ENCODE measurements at regions not wholly inside any gene's neighbourhood (a gene's known extent, or its start where the extent isn't known, plus 50 kb on each side); places are given as distances from the start of the nearest gene placed in this dataset.
"Not testable (repeated sequence)": the region's sequence is repeated elsewhere in the genome, so short reads cannot be mapped to it uniquely, and the experiment has no call there.

- H3K4me3 ChIP-seq (ENCODE audit: low read depth, low read length), result no peak overlapping the region
- H3K27ac ChIP-seq (ENCODE audit: low read depth, low read length), result no peak overlapping the region
- no peaks in the 10 kb centered on the region for H3K36me3 ChIP-seq (ENCODE audit: control insufficient read depth, insufficient read depth, low read length)
- no peaks in the 10 kb centered on the region for H3K27me3 ChIP-seq (ENCODE audit: control insufficient read depth, insufficient read depth, low read length)
- H3K9me3 ChIP-seq (ENCODE audit: control insufficient read depth, insufficient read depth, low read length), result no peaks in the 10 kb centered on the region
- H3K4me1 ChIP-seq (ENCODE audit: control insufficient read depth, insufficient read depth, low read length), result peaks cover 35% of the 10 kb centered on the region
- no peak overlapping the region for H3K9ac ChIP-seq (ENCODE audit: low read depth, low read length)
Measured at GRCh38 chr5:92559781-92560180, 1021.2 kb downstream of the NR2F1-AS1 start.

DNA sequence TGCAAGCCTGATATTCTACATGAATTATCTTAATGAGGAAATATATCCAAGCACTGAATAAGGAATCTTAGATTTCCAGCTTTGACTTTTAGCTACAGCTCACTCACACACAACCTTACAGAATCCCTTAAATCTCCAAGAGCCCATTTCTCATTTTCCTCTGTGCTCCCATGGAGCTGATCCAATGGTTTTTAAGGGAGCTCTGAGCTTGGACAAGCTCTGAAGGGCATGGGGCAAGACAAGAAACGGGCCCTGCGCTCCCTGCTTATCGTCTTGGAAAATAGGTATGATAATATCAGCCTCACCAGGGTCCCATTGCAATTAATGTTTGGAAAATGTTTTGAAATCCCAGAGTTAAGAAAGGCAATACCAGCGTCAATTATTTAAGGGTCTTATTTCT is 1021.7 kb downstream of the NR2F1-AS1 start:
- Histone ChIP-seq H3K4me3 (ENCODE audit: low read depth, low read length) (no peak overlapping the region), H3K4me1 (ENCODE audit: control insufficient read depth, insufficient read depth, low read length) (peaks cover 36% of the 10 kb centered on the region), H3K36me3 (ENCODE audit: control insufficient read depth, insufficient read depth, low read length) (no peaks in the 10 kb centered on the region), H3K27ac (ENCODE audit: low read depth, low read length) (no peak overlapping the region), H3K9ac (ENCODE audit: low read depth, low read length) (no peak overlapping the region), H3K9me3 (ENCODE audit: control insufficient read depth, insufficient read depth, low read length) (no peaks in the 10 kb centered on the region), H3K27me3 (ENCODE audit: control insufficient read depth, insufficient read depth, low read length) (no peaks in the 10 kb centered on the region)

- H3K27ac ChIP-seq (ENCODE audit: low read depth, low read length), result no peak overlapping the region
- peaks cover 37% of the 10 kb centered on the region for H3K4me1 ChIP-seq (ENCODE audit: control insufficient read depth, insufficient read depth, low read length)
- H3K27me3 ChIP-seq (ENCODE audit: control insufficient read depth, insufficient read depth, low read length), result no peaks in the 10 kb centered on the region
- no peaks in the 10 kb centered on the region for H3K36me3 ChIP-seq (ENCODE audit: control insufficient read depth, insufficient read depth, low read length)
- H3K4me3 ChIP-seq (ENCODE audit: low read depth, low read length), result no peak overlapping the region
- H3K9ac ChIP-seq (ENCODE audit: low read depth, low read length), result no peak overlapping the region
- H3K9me3 ChIP-seq (ENCODE audit: control insufficient read depth, insufficient read depth, low read length), result no peaks in the 10 kb centered on the region
Measured at GRCh38 chr5:92556747-92557146, 1024.3 kb downstream of the NR2F1-AS1 start.

DNA sequence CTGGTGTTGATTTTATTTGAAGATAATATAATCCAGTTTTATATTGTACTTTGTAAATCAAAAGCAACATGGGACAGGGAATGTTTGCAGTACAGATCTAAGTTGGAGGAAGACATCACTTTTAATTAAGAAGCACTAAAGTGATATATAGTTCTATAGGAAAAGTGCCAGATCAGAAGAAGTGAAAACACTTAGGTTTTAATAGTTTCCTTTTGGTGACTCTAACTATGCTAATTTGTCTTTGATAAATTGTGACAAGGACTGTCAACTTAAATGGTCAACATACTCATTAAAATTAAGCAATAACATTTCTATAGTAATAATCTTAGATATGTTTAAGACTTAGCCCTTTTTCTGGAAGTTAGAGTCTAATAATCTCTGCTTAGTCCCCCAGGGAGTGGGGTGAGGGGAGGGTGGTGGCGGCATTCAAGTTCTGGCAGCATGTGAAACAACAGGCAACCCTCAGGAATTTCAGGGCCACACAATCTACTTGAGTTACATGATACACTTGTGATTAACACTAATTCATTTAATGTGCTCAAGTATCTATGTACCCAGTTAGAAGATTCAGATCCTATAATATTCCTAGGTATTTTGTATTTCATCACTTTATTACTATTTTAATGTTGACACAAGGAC is 1026.5 kb downstream of the NR2F1-AS1 start:
- Histone ChIP-seq H3K27ac (ENCODE audit: low read depth, low read length) (no peak overlapping the region), H3K36me3 (ENCODE audit: control insufficient read depth, insufficient read depth, low read length) (no peaks in the 10 kb centered on the region), H3K27me3 (ENCODE audit: control insufficient read depth, insufficient read depth, low read length) (no peaks in the 10 kb centered on the region), H3K9me3 (ENCODE audit: control insufficient read depth, insufficient read depth, low read length) (no peaks in the 10 kb centered on the region), H3K4me1 (ENCODE audit: control insufficient read depth, insufficient read depth, low read length) (peaks cover 15% of the 10 kb centered on the region), H3K4me3 (ENCODE audit: low read depth, low read length) (no peak overlapping the region), H3K9ac (ENCODE audit: low read depth, low read length) (no peak overlapping the region)

GRCh38 chr5:92553326-92553725 is 1027.7 kb downstream of the NR2F1-AS1 start:
- Histone ChIP-seq H3K36me3 (ENCODE audit: control insufficient read depth, insufficient read depth, low read length) (no peaks in the 10 kb centered on the region), H3K4me3 (ENCODE audit: low read depth, low read length) (no peak overlapping the region), H3K4me1 (ENCODE audit: control insufficient read depth, insufficient read depth, low read length) (peaks cover 7% of the 10 kb centered on the region; the same call in 1 of the 2 replicates), H3K27me3 (ENCODE audit: control insufficient read depth, insufficient read depth, low read length) (no peaks in the 10 kb centered on the region), H3K9ac (ENCODE audit: low read depth, low read length) (no peak overlapping the region), H3K9me3 (ENCODE audit: control insufficient read depth, insufficient read depth, low read length) (no peaks in the 10 kb centered on the region), H3K27ac (ENCODE audit: low read depth, low read length) (no peak overlapping the region)

- Histone ChIP-seq H3K9me3 (ENCODE audit: control insufficient read depth, insufficient read depth, low read length) (no peaks in the 10 kb centered on the region), H3K27ac (ENCODE audit: low read depth, low read length) (no peak overlapping the region), H3K9ac (ENCODE audit: low read depth, low read length) (no peak overlapping the region), H3K4me1 (ENCODE audit: control insufficient read depth, insufficient read depth, low read length) (peaks cover 7% of the 10 kb centered on the region; the same call in 1 of the 2 replicates), H3K36me3 (ENCODE audit: control insufficient read depth, insufficient read depth, low read length) (no peaks in the 10 kb centered on the region), H3K27me3 (ENCODE audit: control insufficient read depth, insufficient read depth, low read length) (no peaks in the 10 kb centered on the region), H3K4me3 (ENCODE audit: low read depth, low read length) (no peak overlapping the region)
Measured at GRCh38 chr5:92552206-92553160, 1028.5 kb downstream of the NR2F1-AS1 start.

- Histone ChIP-seq H3K27ac (ENCODE audit: low read depth, low read length) (no peak overlapping the region), H3K9ac (ENCODE audit: low read depth, low read length) (no peak overlapping the region)
Measured at GRCh38 chr5:92548346-92548745, 1032.7 kb downstream of the NR2F1-AS1 start.

GRCh38 chr5:92544596-92544995 is 1036.4 kb downstream of the NR2F1-AS1 start:
- H3K4me1 ChIP-seq (ENCODE audit: control insufficient read depth, insufficient read depth, low read length), result no peaks in the 10 kb centered on the region
- no peaks in the 10 kb centered on the region for H3K9me3 ChIP-seq (ENCODE audit: control insufficient read depth, insufficient read depth, low read length)
- no peaks in the 10 kb centered on the region for H3K27me3 ChIP-seq (ENCODE audit: control insufficient read depth, insufficient read depth, low read length)
- H3K9ac ChIP-seq (ENCODE audit: low read depth, low read length), result no peak overlapping the region
- no peaks in the 10 kb centered on the region for H3K36me3 ChIP-seq (ENCODE audit: control insufficient read depth, insufficient read depth, low read length)
- no peak overlapping the region for H3K27ac ChIP-seq (ENCODE audit: low read depth, low read length)
- no peak overlapping the region for H3K4me3 ChIP-seq (ENCODE audit: low read depth, low read length)

More at GRCh38 chr5:92548346-92548745, 1032.7 kb downstream of the NR2F1-AS1 start:
- H3K4me1 ChIP-seq (ENCODE audit: control insufficient read depth, insufficient read depth, low read length), result peaks cover 3% of the 10 kb centered on the region; the same call in 1 of the 2 replicates
- no peaks in the 10 kb centered on the region for H3K9me3 ChIP-seq (ENCODE audit: control insufficient read depth, insufficient read depth, low read length)
- H3K4me3 ChIP-seq (ENCODE audit: low read depth, low read length), result no peak overlapping the region
- no peaks in the 10 kb centered on the region for H3K27me3 ChIP-seq (ENCODE audit: control insufficient read depth, insufficient read depth, low read length)
- H3K36me3 ChIP-seq (ENCODE audit: control insufficient read depth, insufficient read depth, low read length), result no peaks in the 10 kb centered on the region

GRCh38 chr5:92544036-92544435 is 1037.0 kb downstream of the NR2F1-AS1 start:
- Histone ChIP-seq H3K27ac (ENCODE audit: low read depth, low read length) (no peak overlapping the region), H3K36me3 (ENCODE audit: control insufficient read depth, insufficient read depth, low read length) (no peaks in the 10 kb centered on the region), H3K4me3 (ENCODE audit: low read depth, low read length) (no peak overlapping the region), H3K9me3 (ENCODE audit: control insufficient read depth, insufficient read depth, low read length) (no peaks in the 10 kb centered on the region), H3K4me1 (ENCODE audit: control insufficient read depth, insufficient read depth, low read length) (no peaks in the 10 kb centered on the region), H3K9ac (ENCODE audit: low read depth, low read length) (no peak overlapping the region), H3K27me3 (ENCODE audit: control insufficient read depth, insufficient read depth, low read length) (no peaks in the 10 kb centered on the region)

DNA sequence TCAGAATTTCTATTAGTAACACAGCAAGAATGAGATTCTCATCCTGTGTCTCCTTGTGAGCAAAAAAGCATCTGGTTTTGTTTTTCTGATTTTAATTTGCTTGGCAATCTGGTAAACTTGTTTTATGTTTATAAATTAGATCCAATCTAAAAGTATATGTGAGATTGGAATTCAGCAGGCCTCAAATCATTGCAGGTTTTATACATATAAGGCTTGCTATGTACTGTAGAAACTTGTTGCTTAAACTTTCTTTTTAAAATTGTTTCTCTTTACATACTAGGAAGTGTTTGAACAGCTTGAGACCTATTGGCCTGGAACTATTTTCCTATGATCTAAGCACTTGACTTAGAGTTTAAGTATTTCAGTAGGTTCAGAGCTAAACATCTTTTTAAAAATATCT is 1037.8 kb downstream of the NR2F1-AS1 start:
- no peaks in the 10 kb centered on the region for H3K36me3 ChIP-seq (ENCODE audit: control insufficient read depth, insufficient read depth, low read length)
- H3K27ac ChIP-seq (ENCODE audit: low read depth, low read length), result no peak overlapping the region
- no peak overlapping the region for H3K9ac ChIP-seq (ENCODE audit: low read depth, low read length)
- no peaks in the 10 kb centered on the region for H3K9me3 ChIP-seq (ENCODE audit: control insufficient read depth, insufficient read depth, low read length)
- no peaks in the 10 kb centered on the region for H3K4me1 ChIP-seq (ENCODE audit: control insufficient read depth, insufficient read depth, low read length)
- H3K27me3 ChIP-seq (ENCODE audit: control insufficient read depth, insufficient read depth, low read length), result no peaks in the 10 kb centered on the region
- H3K4me3 ChIP-seq (ENCODE audit: low read depth, low read length), result no peak overlapping the region

GRCh38 chr5:92542017-92542416 is 1039.0 kb downstream of the NR2F1-AS1 start:
- H3K27ac ChIP-seq (ENCODE audit: low read depth, low read length); H3K4me1 ChIP-seq (ENCODE audit: control insufficient read depth, insufficient read depth, low read length); H3K27me3 ChIP-seq (ENCODE audit: control insufficient read depth, insufficient read depth, low read length); H3K9ac ChIP-seq (ENCODE audit: low read depth, low read length); H3K36me3 ChIP-seq (ENCODE audit: control insufficient read depth, insufficient read depth, low read length); H3K4me3 ChIP-seq (ENCODE audit: low read depth, low read length); H3K9me3 ChIP-seq (ENCODE audit: control insufficient read depth, insufficient read depth, low read length): not testable (repeated sequence)

Data from HUES48 (cell line).